GM19455 (cell line): ENCODE measurements at regions not wholly inside any gene's neighbourhood (a gene's known extent, or its start where the extent isn't known, plus 50 kb on each side); places are given as distances from the start of the nearest gene placed in this dataset.
"Not testable (repeated sequence)": the region's sequence is repeated elsewhere in the genome, so short reads cannot be mapped to it uniquely, and the experiment has no call there.

Source experiments
- ATAC-seq: cut with Tn5 transposase; IDR thresholded peaks from one replicate; pipeline ENCODE4 v1.9.1; 2021; ENCODE audit not compliant: unreplicated experiment

DNA sequence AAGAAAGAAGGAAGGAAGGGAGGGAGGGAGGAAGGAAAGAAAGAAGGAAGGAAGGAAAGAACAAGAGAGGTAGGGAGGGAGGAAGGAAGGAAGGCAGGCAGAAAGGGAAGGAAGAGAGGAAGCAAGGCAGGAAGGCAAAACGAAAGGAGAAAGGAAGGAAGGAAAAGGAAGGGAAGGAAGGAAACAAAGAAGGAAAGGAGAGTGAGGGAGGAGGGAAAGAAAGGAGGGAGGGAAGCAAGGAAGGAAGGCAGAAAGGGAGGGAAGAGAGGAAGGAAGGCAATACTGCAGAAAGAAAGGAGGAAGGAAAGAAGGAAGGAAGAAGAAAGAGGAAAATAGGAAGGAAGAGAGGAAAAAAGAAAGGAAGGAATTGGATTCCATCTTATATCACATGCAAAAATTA is 1303.1 kb upstream of the TMEM132C start:
- ATAC-seq = no peak

DNA sequence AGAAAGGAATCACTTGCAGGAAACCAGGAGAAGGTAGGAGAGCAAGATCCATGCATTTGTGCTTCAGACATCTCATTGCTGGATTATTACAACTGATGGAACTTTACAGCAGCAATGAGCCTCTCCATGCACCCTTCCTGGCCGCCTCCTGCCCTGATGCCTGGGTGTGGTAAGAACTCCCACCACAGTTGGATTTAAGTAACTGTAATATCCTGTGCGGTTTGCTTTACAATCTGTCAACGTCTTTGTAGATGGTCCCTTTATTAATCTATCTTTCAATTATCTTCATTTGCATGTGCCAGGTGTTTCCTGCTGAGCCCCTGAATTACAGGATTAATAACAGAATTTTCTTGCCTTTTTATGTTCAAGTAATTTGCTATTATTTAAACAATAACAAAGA is 1300.5 kb upstream of the TMEM132C start:
- no peak for ATAC-seq

DNA sequence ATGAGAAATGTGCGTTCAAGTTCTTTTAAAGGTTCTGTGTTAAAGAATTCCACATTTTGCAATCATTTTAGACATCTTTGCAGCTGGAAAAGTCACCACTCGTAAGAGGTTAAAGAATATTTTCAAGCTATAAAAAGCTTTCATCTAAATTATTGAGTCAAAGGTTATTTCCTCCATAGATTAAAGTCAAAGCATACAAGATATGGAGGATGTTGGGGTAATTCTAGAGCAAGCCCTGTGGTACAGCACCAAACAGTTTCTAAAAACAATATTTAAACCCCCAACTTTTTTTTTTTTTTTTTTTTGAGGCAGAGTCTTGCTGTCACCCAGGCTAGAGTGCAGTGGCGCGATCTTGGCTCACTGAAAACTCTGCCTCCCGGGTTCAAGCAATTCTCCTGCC is 1299.8 kb upstream of the TMEM132C start:
- no peak for ATAC-seq

- ATAC-seq = no peak
Observed at GRCh38 chr12:126974779-126975178, 1292.2 kb upstream of the TMEM132C start.

GRCh38 chr12:126976579-126976978 is 1290.4 kb upstream of the TMEM132C start:
- ATAC-seq = no peak

GRCh38 chr12:126979564-126979963 is 1287.4 kb upstream of the TMEM132C start:
- ATAC-seq = not testable (repeated sequence)

DNA sequence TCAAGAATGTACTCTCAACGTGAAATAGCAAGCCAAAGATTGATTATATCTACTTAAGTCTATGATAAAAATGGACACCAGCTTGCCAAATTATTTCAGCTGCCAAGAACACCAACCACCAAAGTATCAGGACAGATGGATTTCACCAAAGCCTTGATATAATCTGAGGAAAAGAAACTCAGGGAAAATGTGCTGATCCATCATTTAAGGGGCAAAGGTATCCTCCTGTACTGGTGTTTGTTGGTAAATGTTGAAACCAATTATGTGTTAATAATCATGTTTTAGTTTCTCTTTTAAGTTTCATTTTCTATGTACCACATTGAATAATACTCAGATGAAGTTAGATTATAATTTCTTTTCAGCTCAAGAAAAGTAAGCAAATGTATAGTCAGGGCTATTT is 1284.3 kb upstream of the TMEM132C start:
- no peak for ATAC-seq

DNA sequence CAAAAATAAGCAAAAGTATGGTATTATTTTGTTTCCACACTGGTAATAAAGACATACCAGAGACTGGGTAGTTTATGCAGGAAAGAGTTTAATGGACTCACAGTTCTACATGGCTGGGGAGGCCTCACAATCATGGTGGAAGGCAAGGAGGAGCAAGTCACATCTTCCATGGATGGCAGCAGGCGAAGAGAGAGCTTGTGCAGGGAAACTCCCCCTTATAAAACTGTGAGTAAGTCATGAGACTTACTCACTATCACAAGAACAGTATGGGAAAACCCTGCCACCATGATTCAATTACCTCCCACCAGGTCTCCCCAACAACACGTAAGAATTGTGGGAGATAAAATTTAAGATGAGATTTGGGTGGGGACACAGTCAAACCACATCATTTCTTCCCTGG is 1283.2 kb upstream of the TMEM132C start:
- ATAC-seq = not testable (repeated sequence)

DNA sequence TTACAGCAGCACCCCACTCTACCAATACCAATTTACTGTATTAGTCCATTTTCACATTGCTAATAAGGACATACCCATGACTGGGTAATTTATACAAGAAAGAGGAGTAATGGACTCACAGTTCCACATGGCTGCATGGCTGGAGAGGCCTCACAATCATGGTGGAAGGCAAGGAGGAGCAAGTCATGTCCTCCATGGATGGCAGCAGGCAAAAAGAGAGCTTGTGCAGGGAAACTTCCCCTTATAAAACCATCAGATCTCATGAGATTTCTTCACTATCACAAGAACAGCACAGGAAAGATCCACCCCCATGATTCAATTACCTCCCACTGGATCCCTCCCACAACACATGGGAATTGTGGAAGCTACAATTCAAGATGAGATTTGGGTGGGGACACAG is 1281.3 kb upstream of the TMEM132C start:
- not testable (repeated sequence) for ATAC-seq

DNA sequence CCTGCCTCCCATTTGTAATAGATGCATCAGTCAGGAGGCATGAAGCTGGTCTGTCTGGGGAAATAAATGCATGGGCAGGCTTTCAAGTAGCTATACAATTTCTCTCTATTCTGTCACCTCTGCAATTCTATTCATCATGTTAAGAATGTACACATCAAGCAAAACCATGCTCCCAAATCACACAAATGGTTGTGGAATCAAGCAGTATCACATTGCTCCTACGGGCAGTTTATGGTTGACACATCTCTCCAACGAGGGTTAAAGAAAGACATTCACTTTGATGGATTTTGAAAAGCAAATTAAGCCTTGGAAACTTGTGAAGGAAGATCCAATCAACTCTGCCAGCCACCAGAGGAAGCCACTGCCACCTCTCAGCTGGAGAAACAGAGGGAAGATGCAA is 1277.4 kb upstream of the TMEM132C start:
- ATAC-seq = no peak

DNA sequence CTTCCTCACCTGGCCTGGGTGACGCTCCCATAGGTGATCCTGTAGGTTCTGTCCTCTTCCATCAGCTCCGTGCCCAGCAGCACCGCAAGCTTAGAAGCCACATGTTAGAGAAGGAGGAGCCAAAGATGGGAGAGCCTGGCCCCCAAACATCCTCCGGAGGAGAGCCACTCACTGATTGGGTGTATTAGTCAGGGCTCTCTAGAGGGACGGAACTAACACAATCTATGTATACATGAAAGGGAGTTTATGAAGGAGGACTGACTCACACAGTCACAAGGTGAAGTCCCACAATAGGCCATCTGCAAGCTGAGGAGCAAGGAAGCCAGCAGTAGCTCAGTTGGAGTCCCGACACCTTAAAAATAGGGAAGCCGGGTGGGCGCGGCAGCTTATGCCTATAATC is 1273.1 kb upstream of the TMEM132C start:
- no peak for ATAC-seq

- ATAC-seq = no peak
Observed at GRCh38 chr12:126994599-126994998, 1272.4 kb upstream of the TMEM132C start.

- no peak for ATAC-seq
Observed at GRCh38 chr12:126998031-126998430, 1268.9 kb upstream of the TMEM132C start.

DNA sequence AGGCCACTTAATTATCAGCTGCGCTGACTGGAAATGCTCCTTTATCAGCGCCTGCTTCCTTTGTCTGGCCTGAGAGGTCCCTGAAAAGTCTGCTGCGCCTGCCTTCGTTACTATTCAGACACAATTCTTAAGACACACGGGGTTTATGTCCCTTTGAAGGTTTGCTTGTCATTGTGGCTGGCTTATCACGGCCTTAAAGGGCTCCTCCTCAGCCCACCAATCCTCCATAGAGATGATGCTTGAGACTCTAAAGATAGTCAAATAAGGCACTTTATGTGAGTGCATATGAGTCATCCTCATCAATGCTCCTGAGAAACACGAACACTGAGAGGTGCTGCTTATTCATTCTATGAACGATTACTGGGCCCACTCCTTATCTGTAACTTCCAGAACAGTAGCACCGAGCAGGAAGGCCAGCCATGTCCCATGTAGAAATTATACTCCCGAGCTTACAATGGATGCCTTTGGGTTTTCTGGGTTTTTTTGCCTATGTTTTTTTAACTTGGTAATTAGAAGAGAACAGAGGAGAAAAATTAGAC is 1268.2 kb upstream of the TMEM132C start:
- no peak for ATAC-seq

DNA sequence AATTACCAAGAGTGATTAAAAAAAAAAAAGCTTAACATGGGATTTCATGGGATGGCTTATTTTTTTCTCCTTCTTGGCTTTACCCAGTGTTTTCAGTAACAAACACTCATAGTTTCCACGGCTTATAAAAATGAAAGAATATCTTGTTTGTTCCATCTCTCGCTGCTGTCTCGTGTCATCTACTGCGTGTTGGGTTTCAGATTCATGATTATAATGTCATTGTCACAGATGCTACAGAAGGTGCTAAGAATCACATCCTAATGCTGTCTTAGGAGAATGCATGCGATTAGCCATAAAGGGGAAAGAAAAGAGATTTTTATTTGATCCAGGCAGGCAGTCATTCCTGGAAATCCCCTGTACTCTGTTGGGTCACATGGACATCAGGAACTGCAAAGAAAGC is 1267.6 kb upstream of the TMEM132C start:
- ATAC-seq = no peak

GRCh38 chr12:127005406-127005805 is 1261.6 kb upstream of the TMEM132C start:
- ATAC-seq = no peak

- ATAC-seq = no peak
Observed at GRCh38 chr12:127006972-127007371, 1260.0 kb upstream of the TMEM132C start.

DNA sequence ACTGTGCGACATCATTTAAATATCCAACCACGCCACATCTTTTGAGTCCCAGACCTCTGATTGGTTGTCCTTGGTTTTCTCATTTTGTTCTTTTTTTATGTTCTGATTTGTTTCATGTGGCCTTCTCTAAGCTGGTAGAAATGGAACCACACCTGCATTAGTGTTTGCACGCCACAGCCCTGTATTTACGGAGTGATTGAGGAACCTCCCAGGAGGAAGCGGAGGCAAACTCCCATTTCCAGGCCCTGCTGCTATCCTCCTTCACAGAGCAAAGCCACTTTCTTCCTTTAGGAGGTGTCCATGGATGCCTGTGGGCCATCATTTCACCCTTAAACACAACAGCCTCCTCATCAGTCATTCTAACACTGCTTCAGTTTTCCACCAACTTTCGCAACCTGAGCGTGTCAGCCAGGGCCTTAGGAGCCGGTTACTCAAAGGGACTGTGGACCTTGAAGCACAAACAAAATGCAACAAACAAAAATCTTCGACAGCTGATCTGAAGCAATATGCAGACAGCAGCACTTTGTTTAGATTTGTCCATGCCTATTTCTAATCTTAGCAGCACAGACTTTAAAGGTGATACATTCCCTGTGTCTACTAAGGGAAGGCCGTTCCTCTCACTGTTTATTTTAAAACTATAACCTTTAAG is 1258.1 kb upstream of the TMEM132C start:
- ATAC-seq = no peak

GRCh38 chr12:127012109-127012508 is 1254.9 kb upstream of the TMEM132C start:
- ATAC-seq = no peak

DNA sequence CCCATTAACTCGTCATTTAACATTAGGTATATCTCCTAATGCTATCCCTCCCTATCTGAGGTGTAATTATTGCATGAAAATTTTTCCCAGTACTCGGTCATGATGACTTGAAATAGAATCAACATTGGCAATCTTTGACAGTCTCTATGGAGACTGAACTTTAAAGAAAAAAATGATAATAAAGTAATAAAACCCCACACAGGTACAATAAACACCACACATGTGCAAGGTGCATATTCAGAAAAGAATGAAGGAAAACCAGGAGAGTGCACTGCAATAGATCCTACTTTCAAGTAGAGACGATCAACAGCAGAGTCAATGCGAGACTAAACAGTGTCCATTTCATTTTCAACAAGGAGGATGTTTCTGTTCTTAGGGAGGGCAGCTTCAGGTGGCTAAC is 1253.8 kb upstream of the TMEM132C start:
- no peak for ATAC-seq

DNA sequence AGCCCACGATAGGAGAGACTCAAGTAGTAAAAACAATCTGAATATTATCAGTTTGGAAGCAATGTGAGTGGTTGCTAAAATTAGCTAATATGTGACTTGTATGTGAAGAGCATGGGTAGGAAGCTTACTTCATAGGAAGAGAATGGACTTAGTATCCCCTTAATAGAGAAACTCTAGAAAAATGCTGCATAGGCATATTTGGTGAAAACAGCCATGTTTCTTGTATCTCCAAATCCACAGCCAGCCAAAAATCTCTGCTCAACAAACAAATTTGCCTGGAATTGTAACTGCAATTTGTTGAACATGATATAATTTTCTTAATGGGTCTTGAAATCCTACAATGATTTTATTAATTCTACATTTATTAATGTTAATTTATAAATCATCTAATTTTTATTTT is 1252.9 kb upstream of the TMEM132C start:
- ATAC-seq = no peak

- ATAC-seq = no peak
Observed at GRCh38 chr12:127024791-127025190, 1242.2 kb upstream of the TMEM132C start.

DNA sequence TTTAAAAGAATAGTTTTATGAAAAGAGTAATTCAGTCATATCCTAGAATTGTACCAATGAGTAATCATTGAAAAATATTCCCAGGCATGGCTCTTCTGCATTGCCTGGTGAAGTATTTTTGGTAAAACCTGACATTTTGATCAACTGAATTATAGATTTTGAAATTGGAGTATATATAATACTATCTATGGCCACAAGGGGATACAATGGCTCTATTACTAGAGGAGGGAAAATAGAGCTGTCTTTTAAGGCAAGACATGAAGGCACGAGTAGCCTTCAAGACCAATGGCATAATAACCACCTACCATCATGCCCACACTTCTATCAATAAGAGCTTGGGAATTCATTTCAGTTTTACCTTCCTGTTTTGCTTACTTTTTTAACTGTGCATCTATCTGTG is 1241.4 kb upstream of the TMEM132C start:
- no peak for ATAC-seq
